MM.1S (cell line): ENCODE measurements at regions not wholly inside any gene's neighbourhood (a gene's known extent, or its start where the extent isn't known, plus 50 kb on each side); places are given as distances from the start of the nearest gene placed in this dataset.

Experiments used
- EZH2phosphoT487 ChIP-seq: fragments of 300-600 bp; sonication (generic); IDR thresholded peaks from 2 replicates; pipeline ENCODE4 v1.6.1; 2018; ENCODE audit warnings: antibody characterized with exemption, low read length
- TF ChIP-seq, protein P1 (sequence below): fragments of 300-600 bp; sonication (generic); IDR thresholded peaks from 2 replicates; pipeline ENCODE4 v1.5.1; 2016; ENCODE audit warnings: antibody characterized with exemption, low read length, mixed read lengths

DNA sequence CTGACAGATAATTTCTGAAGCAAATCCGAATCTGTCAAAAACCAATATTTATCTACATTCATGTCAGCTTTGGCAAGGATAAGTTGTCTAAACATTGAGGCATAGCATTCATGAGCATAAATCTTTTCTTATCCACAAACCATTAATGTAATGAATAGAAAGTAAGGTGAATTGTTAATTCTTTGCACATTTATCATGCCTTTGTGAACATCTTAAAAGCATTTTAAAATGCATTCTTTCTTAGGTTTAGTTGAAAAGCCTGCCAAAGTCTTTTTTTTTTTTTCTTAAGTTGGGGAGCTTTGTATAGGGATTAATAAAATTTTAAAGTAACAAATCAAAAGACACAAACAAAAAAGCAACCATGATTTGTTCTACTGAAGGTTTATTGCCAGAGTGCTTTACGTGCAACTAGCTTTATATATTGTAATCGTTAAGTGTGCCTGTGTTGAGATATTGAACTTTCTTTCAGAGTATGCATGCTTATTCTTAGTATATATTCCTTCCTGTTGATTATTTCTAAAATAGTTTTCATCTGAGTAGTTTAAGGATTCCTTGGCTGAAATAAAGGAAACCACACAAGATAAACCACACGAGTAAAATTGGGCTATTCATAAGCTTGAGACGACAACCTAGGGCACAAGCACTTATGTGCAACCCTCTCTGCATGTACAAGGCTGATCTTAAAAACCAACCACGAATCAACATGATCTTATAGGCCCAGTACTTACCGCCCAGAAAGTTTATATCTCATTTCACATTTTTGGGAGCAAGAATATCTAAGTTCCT, 1110.9 kb upstream of the CNTN5 start:
- TF ChIP-seq, protein P1, sequence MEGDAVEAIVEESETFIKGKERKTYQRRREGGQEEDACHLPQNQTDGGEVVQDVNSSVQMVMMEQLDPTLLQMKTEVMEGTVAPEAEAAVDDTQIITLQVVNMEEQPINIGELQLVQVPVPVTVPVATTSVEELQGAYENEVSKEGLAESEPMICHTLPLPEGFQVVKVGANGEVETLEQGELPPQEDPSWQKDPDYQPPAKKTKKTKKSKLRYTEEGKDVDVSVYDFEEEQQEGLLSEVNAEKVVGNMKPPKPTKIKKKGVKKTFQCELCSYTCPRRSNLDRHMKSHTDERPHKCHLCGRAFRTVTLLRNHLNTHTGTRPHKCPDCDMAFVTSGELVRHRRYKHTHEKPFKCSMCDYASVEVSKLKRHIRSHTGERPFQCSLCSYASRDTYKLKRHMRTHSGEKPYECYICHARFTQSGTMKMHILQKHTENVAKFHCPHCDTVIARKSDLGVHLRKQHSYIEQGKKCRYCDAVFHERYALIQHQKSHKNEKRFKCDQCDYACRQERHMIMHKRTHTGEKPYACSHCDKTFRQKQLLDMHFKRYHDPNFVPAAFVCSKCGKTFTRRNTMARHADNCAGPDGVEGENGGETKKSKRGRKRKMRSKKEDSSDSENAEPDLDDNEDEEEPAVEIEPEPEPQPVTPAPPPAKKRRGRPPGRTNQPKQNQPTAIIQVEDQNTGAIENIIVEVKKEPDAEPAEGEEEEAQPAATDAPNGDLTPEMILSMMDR = no peak
- TF ChIP-seq EZH2phosphoT487 = no peak
